Thyroid gland (tissue), 4 donors: ENCODE measurements at regions not wholly inside any gene's neighbourhood (a gene's known extent, or its start where the extent isn't known, plus 50 kb on each side); places are given as distances from the start of the nearest gene placed in this dataset.

ENCODE experiments used
- CTCF ChIP-seq, 6 experiments: fragments of 200-600 bp in 3 of 6; fragments of 450-650 bp in 3 of 6; sonication (generic) in 3 of 6; IDR thresholded peaks; one replicate each; pipeline ENCODE4 v1.5.1; 2016 to 2019; ENCODE audit warnings: antibody characterized with exemption in 6 of 6, mild to moderate bottlenecking in 2 of 6, inconsistent platforms in 1 of 6, moderate library complexity in 1 of 6
- POLR2A ChIP-seq, 2 donors: fragments of 450-650 bp; IDR thresholded peaks; one replicate each; pipeline ENCODE4 v1.6.1; 2017; ENCODE audit warnings: antibody characterized with exemption in 2 of 2, mild to moderate bottlenecking in 2 of 2, moderate library complexity in 1 of 2

GRCh38 chr18:14970027-14970426, 222.1 kb downstream of the ANKRD30B start:
- no peak for TF ChIP-seq CTCF (IDR thresholded peaks at IDR 0.05)
- no peak for TF ChIP-seq POLR2A (IDR thresholded peaks at IDR 0.05)
